ENCODE measurements at regions not wholly inside any gene's neighbourhood (a gene's known extent, or its start where the extent isn't known, plus 50 kb on each side); places are given as distances from the start of the nearest gene placed in this dataset.

DNA sequence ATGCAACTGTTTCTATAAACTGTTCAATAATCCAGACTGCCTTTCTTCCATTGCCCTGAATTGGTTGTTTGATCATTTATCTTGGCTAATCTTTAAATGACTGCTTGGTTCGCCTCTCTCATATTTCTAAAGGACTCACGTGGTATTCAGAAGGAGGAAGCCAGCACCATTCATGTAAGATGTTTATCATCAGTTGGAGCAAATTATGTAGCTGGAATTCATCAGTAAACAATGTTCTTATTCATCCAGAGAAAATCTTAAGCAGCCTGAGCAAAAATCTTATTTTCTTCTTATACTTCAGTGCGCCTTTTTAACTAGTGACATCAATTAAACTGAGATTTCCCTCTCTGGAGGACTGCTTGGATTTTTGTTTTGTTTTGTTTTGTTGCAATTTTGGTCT, 538.7 kb upstream of the TMEM132C start:
- no peaks in the 10 kb centered on the region for H3K36me3 ChIP-seq (ENCODE audit: control insufficient read depth, insufficient read depth, low read length)
- no peak for DNase-seq (ENCODE audit: extremely low read depth, insufficient read length)
- H3K27me3 ChIP-seq (replicated peaks; ENCODE audit: control insufficient read depth, insufficient read depth, low read length): no peaks in the 10 kb centered on the region
- H3K4me3 ChIP-seq (replicated peaks; ENCODE audit: low read depth, low read length): no peak overlapping the region
- no peak for TF ChIP-seq CTCF (IDR thresholded peaks at IDR 0.05; ENCODE audit: insufficient read depth, low read length, poor library complexity, severe bottlenecking)

- no peak for TF ChIP-seq CTCF (IDR thresholded peaks at IDR 0.05; ENCODE audit: insufficient read depth, low read length, poor library complexity, severe bottlenecking)
- no peaks in the 10 kb centered on the region for H3K36me3 ChIP-seq (ENCODE audit: control insufficient read depth, insufficient read depth, low read length)
- H3K4me3 ChIP-seq (replicated peaks; ENCODE audit: low read depth, low read length): no peak overlapping the region
- no peaks in the 10 kb centered on the region for H3K27me3 ChIP-seq (replicated peaks; ENCODE audit: control insufficient read depth, insufficient read depth, low read length)
- no peak for DNase-seq (ENCODE audit: extremely low read depth, insufficient read length)
Observed at GRCh38 chr12:127728729-127729128, 538.2 kb upstream of the TMEM132C start.

DNA sequence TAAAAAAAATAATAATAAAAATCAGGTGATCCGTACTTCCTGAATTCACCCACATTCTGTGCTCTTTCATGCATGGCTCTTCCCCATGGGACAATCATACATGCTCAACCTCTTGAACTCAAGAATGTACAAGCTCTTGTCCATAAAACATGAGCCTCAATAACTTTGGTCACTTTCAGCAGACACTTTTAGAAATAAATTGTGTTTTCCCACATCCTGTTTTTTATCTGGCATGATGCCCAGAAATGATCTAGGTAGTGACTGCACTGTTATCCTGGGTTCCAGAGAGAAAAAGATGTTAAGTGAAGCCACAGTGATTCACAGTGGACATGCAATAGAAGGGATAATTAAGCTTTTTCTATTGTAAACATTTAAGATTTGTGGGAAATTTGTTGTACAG, 537.6 kb upstream of the TMEM132C start:
- no peak for DNase-seq (ENCODE audit: extremely low read depth, insufficient read length)
- H3K27me3 ChIP-seq (replicated peaks; ENCODE audit: control insufficient read depth, insufficient read depth, low read length): no peaks in the 10 kb centered on the region
- no peak for TF ChIP-seq CTCF (IDR thresholded peaks at IDR 0.05; ENCODE audit: insufficient read depth, low read length, poor library complexity, severe bottlenecking)
- H3K4me3 ChIP-seq (replicated peaks; ENCODE audit: low read depth, low read length): no peak overlapping the region
- H3K36me3 ChIP-seq (ENCODE audit: control insufficient read depth, insufficient read depth, low read length): no peaks in the 10 kb centered on the region

GRCh38 chr12:127731657-127732056, 535.3 kb upstream of the TMEM132C start:
- DNase-seq (ENCODE audit: extremely low read depth, insufficient read length): no peak
- H3K36me3 ChIP-seq (ENCODE audit: control insufficient read depth, insufficient read depth, low read length): no peaks in the 10 kb centered on the region
- no peak overlapping the region for H3K4me3 ChIP-seq (replicated peaks; ENCODE audit: low read depth, low read length)
- TF ChIP-seq CTCF (IDR thresholded peaks at IDR 0.05; ENCODE audit: insufficient read depth, low read length, poor library complexity, severe bottlenecking): no peak
- H3K27me3 ChIP-seq (replicated peaks; ENCODE audit: control insufficient read depth, insufficient read depth, low read length): no peaks in the 10 kb centered on the region

DNA sequence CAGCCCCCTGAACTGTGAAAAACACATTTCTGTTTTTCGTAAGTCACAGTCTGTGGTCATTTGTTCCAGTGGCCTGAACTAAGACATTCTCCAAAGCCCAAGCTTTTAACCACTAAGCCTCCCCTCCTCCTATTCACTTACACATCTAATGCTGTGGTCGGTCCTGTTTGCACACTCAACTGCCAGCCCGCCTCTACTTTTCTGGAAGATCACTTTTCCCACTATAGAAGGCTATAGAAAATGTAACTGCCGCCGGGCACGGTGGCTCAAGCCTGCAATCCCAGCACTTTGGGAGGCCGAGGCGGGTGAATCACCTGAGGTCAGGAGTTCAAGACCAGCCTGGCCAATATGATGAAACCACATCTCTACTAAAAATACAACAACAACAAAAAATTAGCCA, 524.7 kb upstream of the TMEM132C start:
- no peak for DNase-seq (ENCODE audit: extremely low read depth, insufficient read length)
- no peak for TF ChIP-seq CTCF (IDR thresholded peaks at IDR 0.05; ENCODE audit: insufficient read depth, low read length, poor library complexity, severe bottlenecking)
- no peak overlapping the region for H3K4me3 ChIP-seq (replicated peaks; ENCODE audit: low read depth, low read length)
- no peaks in the 10 kb centered on the region for H3K27me3 ChIP-seq (replicated peaks; ENCODE audit: control insufficient read depth, insufficient read depth, low read length)
- no peaks in the 10 kb centered on the region for H3K36me3 ChIP-seq (ENCODE audit: control insufficient read depth, insufficient read depth, low read length)

GRCh38 chr12:127745469-127746212, 521.3 kb upstream of the TMEM132C start:
- TF ChIP-seq CTCF (IDR thresholded peaks at IDR 0.05; ENCODE audit: insufficient read depth, low read length, poor library complexity, severe bottlenecking): no peak
- Histone ChIP-seq H3K27me3 (replicated peaks; ENCODE audit: control insufficient read depth, insufficient read depth, low read length) (no peaks in the 10 kb centered on the region), H3K4me3 (replicated peaks; ENCODE audit: low read depth, low read length) (no peak overlapping the region), H3K36me3 (ENCODE audit: control insufficient read depth, insufficient read depth, low read length) (no peaks in the 10 kb centered on the region)
- no peak for DNase-seq (ENCODE audit: extremely low read depth, insufficient read length)

Data from GM06990 (cell line).